OCI-LY1 (cell line): ENCODE measurements at regions not wholly inside any gene's neighbourhood (a gene's known extent, or its start where the extent isn't known, plus 50 kb on each side); places are given as distances from the start of the nearest gene placed in this dataset.

Experiments
- H2AFZ ChIP-seq: fragments of 200-600 bp; sonication (generic), shearing (Covaris generic); 2 replicates; pipeline ENCODE4 v1.6.0; 2014; ENCODE audit warnings: antibody characterized with exemption, mild to moderate bottlenecking, low read length
- H3F3A ChIP-seq: fragments of 200-600 bp; sonication (generic), shearing (Covaris generic); 2 replicates; pipeline ENCODE4 v1.6.0; 2014; ENCODE audit warnings: mild to moderate bottlenecking, antibody characterized with exemption, low read length, moderate library complexity; ENCODE audit not compliant: insufficient read depth
- H3K27ac ChIP-seq: fragments of 200-600 bp; sonication (generic); 2 replicates; pipeline ENCODE4 v1.5.1; 2014; ENCODE audit warnings: low read length, mixed run types, mild to moderate bottlenecking, low read depth; ENCODE audit not compliant: poor library complexity, severe bottlenecking
- H3K27me3 ChIP-seq: fragments of 200-600 bp; sonication (generic); 2 replicates; pipeline ENCODE4 v1.6.0; 2014; ENCODE audit warnings: antibody characterized with exemption, mild to moderate bottlenecking, low read length, moderate library complexity; ENCODE audit not compliant: insufficient read depth
- H3K36me3 ChIP-seq: fragments of 200-600 bp; sonication (generic); 2 replicates; pipeline ENCODE4 v1.6.1; 2014; ENCODE audit warnings: mild to moderate bottlenecking, antibody characterized with exemption, low read length, moderate library complexity, mixed read lengths; ENCODE audit not compliant: insufficient read depth
- H3K4me1 ChIP-seq: fragments of 200-600 bp; sonication (generic); 2 replicates; pipeline ENCODE4 v1.5.1; 2014; ENCODE audit warnings: mild to moderate bottlenecking, low read length, moderate library complexity; ENCODE audit not compliant: insufficient read depth, severe bottlenecking
- H3K4me2 ChIP-seq: fragments of 200-600 bp; sonication (generic), shearing (Covaris generic); 2 replicates; pipeline ENCODE4 v1.6.1; 2014; ENCODE audit warnings: low read length
- H3K4me3 ChIP-seq: fragments of 200-600 bp; sonication (generic); 2 replicates; pipeline ENCODE4 v1.5.1; 2014; ENCODE audit warnings: low read length, low read depth, mild to moderate bottlenecking, mixed read lengths; ENCODE audit not compliant: poor library complexity, severe bottlenecking
- H3K79me2 ChIP-seq: fragments of 200-600 bp; shearing (Covaris generic); 2 replicates; pipeline ENCODE4 v1.6.1; 2016; ENCODE audit warnings: mixed run types, low read length, mixed read lengths; ENCODE audit not compliant: insufficient read depth
- H3K9ac ChIP-seq: fragments of 200-600 bp; sonication (generic), shearing (Covaris generic); 2 replicates; pipeline ENCODE4 v1.6.1; 2014; ENCODE audit warnings: mild to moderate bottlenecking, low read length, mixed read lengths
- H3K9me2 ChIP-seq: fragments of 200-600 bp; sonication (generic), shearing (Covaris generic); 2 replicates; pipeline ENCODE4 v1.6.1; 2014; ENCODE audit warnings: low read depth, mild to moderate bottlenecking, low read length, mixed read lengths
- H3K9me3 ChIP-seq: fragments of 200-600 bp; shearing (Covaris generic); 2 replicates; pipeline ENCODE4 v1.6.1; 2014; ENCODE audit warnings: low read length, mixed read lengths
- H4K20me1 ChIP-seq: fragments of 200-600 bp; sonication (generic), shearing (Covaris generic); 2 replicates; pipeline ENCODE4 v1.6.0; 2016; ENCODE audit warnings: mild to moderate bottlenecking, low read length; ENCODE audit not compliant: insufficient read depth
- EZH2 ChIP-seq: fragments of 200-600 bp; sonication (generic), shearing (Covaris generic); IDR thresholded peaks from 2 replicates; pipeline ENCODE4 v1.8.0; 2017; ENCODE audit warnings: borderline replicate concordance, mixed run types, mild to moderate bottlenecking, antibody characterized with exemption, low read length, moderate library complexity, mixed read lengths
- TF ChIP-seq, protein P1 (sequence below): fragments of 200-600 bp; sonication (generic), shearing (Covaris generic); IDR thresholded peaks from 2 replicates; pipeline ENCODE4 v1.5.1; 2017; ENCODE audit warnings: mild to moderate bottlenecking, antibody characterized with exemption, low read length, moderate library complexity, mixed read lengths

DNA sequence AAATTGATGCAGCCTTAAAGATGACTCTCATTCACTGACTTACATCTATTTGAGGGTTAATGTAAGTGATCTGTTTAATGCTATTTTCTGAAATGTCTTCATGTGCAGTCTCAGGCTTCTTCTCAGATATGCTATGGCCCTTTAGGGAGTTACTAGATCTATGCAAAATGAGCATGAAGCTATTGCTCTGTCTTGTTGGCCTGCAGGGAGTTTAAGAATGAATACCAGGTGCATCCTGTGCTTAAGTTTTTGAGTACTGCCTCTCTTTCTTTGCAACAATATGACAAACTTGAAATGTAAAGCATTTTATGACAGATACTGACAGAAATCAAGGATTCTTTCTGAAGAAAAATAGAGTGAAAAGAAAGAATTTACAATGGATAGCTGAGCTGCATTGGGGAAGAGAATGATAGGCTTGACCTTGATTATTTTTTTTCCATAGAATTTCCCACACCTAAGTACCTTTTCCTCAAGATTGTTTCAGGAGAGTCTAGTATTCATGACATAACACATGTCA is 1058.3 kb upstream of the TMEFF2 start:
- Histone ChIP-seq H3K36me3 (no peaks in the 10 kb centered on the region), H3K4me2 (no peak overlapping the region)

DNA sequence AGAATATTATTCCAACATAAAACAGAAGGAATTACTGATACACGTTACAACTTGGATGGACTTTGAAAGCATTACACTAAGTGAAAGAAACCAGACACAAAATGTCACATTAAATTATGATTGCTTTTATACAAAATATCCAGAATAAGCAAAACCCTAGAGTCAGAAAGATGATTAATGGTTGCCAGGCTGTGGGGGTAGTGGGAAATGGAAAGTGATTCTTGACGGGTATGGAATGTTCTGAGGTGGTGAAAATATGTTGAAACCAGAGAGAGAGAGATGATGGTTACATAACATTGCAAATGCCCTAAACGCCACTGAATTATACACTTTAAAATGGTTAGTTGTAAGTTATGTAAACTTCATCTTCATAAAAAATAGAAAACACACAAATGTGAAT is 1057.2 kb upstream of the TMEFF2 start:
- Histone ChIP-seq H3K4me3 (no peak overlapping the region), H3F3A (no peaks in the 10 kb centered on the region), H2AFZ (no peak overlapping the region), H3K9ac (no peak overlapping the region), H4K20me1 (no peaks in the 10 kb centered on the region), H3K9me3 (no peaks in the 10 kb centered on the region), H3K4me1 (no peaks in the 10 kb centered on the region), H3K27ac (no peak overlapping the region), H3K36me3 (no peaks in the 10 kb centered on the region), H3K27me3 (no peaks in the 10 kb centered on the region), H3K4me2 (no peak overlapping the region), H3K9me2 (no peaks in the 10 kb centered on the region), H3K79me2 (no peaks in the 10 kb centered on the region)
- TF ChIP-seq, protein P1, sequence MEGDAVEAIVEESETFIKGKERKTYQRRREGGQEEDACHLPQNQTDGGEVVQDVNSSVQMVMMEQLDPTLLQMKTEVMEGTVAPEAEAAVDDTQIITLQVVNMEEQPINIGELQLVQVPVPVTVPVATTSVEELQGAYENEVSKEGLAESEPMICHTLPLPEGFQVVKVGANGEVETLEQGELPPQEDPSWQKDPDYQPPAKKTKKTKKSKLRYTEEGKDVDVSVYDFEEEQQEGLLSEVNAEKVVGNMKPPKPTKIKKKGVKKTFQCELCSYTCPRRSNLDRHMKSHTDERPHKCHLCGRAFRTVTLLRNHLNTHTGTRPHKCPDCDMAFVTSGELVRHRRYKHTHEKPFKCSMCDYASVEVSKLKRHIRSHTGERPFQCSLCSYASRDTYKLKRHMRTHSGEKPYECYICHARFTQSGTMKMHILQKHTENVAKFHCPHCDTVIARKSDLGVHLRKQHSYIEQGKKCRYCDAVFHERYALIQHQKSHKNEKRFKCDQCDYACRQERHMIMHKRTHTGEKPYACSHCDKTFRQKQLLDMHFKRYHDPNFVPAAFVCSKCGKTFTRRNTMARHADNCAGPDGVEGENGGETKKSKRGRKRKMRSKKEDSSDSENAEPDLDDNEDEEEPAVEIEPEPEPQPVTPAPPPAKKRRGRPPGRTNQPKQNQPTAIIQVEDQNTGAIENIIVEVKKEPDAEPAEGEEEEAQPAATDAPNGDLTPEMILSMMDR: no peak
- TF ChIP-seq EZH2: no peak

More for the DNA sequence above, 1058.3 kb upstream of the TMEFF2 start:
- Histone ChIP-seq H3F3A (no peaks in the 10 kb centered on the region), H3K27me3 (no peaks in the 10 kb centered on the region), H3K9me2 (no peaks in the 10 kb centered on the region), H2AFZ (no peak overlapping the region), H3K27ac (no peak overlapping the region), H3K9ac (no peak overlapping the region), H3K4me1 (no peaks in the 10 kb centered on the region), H4K20me1 (no peaks in the 10 kb centered on the region), H3K4me3 (no peak overlapping the region), H3K9me3 (no peaks in the 10 kb centered on the region), H3K79me2 (no peaks in the 10 kb centered on the region)
- TF ChIP-seq, protein P1: no peak
- TF ChIP-seq EZH2: no peak

DNA sequence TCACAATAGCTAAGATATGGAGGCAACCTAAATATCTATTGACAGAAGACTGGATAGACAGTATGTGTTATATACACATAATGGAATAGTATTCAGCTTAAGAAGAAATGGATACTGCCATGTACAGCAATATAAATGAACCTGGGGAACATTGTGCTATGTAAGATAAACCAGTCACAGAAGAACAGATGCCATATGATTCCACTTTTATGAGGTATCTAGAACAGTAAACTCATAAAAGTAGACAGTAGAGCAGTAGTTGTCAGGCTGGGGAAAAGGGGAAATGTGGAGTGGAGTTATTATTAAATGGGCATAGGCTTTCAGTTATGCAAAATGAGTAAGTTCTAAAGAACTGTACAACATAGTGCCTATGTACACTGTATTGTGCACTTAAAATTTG is 1055.7 kb upstream of the TMEFF2 start:
- no peaks in the 10 kb centered on the region for H3K9me3 ChIP-seq
- no peaks in the 10 kb centered on the region for H3K9me2 ChIP-seq
- no peak overlapping the region for H2AFZ ChIP-seq
- H3K4me1 ChIP-seq: no peaks in the 10 kb centered on the region
- H4K20me1 ChIP-seq: no peaks in the 10 kb centered on the region
- no peaks in the 10 kb centered on the region for H3K27me3 ChIP-seq
- TF ChIP-seq, protein P1: no peak
- TF ChIP-seq EZH2: no peak
- no peak overlapping the region for H3K9ac ChIP-seq
- no peak overlapping the region for H3K4me3 ChIP-seq
- H3K79me2 ChIP-seq: no peaks in the 10 kb centered on the region
- no peak overlapping the region for H3K27ac ChIP-seq
- no peak overlapping the region for H3K4me2 ChIP-seq
- H3K36me3 ChIP-seq: no peaks in the 10 kb centered on the region
- H3F3A ChIP-seq: no peaks in the 10 kb centered on the region
